ENCODE measurements at regions not wholly inside any gene's neighbourhood (a gene's known extent, or its start where the extent isn't known, plus 50 kb on each side); places are given as distances from the start of the nearest gene placed in this dataset.

GRCh38 chr18:45342653-45343052, 272.6 kb upstream of the SLC14A2 start:
- Histone ChIP-seq H2BK120ac (ENCODE audit: low read depth, low read length) (no peak overlapping the region), H2BK20ac (ENCODE audit: low read depth, low read length) (no peak overlapping the region), H4K8ac (ENCODE audit: low read depth in 2 of 2, low read length in 2 of 2) (no peak overlapping the region), H4K20me1 (ENCODE audit: insufficient read depth, low read length) (no peaks in the 10 kb centered on the region), H3K27ac (ENCODE audit: insufficient read depth, low read length) (no peak overlapping the region), H3K9me1 (ENCODE audit: insufficient read depth, low read length) (no peaks in the 10 kb centered on the region), H2AFZ (replicated peaks; ENCODE audit: low read length, poor library complexity) (no peak overlapping the region), H4K5ac (ENCODE audit: low read depth, low read length) (no peak overlapping the region), H2BK15ac (ENCODE audit: low read depth, low read length) (no peak overlapping the region), H3K27me3 (ENCODE audit: control insufficient read depth, insufficient read depth, low read length) (peaks cover 4% of the 10 kb centered on the region), H2AK9ac (replicated peaks; ENCODE audit: low read depth, low read length, poor library complexity) (no peak overlapping the region), H3K4me3 (ENCODE audit: insufficient read depth, low read depth, low read length) (no peak overlapping the region), H3K9me3 (ENCODE audit: control insufficient read depth, insufficient read depth, low read length) (no peaks in the 10 kb centered on the region), H3K56ac (ENCODE audit: extremely low read depth, insufficient read depth, low read length) (no peak overlapping the region), H4K91ac (ENCODE audit: insufficient read depth, low read depth, low read length) (no peak overlapping the region), H3K79me1 (ENCODE audit: low read depth in 1 of 2, low read length in 2 of 2) (no peaks in the 10 kb centered on the region), H3K14ac (replicated peaks; ENCODE audit: low read depth, low read length) (no peak overlapping the region), H3K23ac (ENCODE audit: low read depth, low read length) (no peak overlapping the region), H3K18ac (ENCODE audit: low read depth, low read length) (no peak overlapping the region), H3K4me1 (ENCODE audit: control insufficient read depth, insufficient read depth, low read length) (no peaks in the 10 kb centered on the region), H3K36me3 (ENCODE audit: control insufficient read depth, insufficient read depth, low read length) (no peaks in the 10 kb centered on the region), H3K4me2 (ENCODE audit: low read depth, low read length) (no peak overlapping the region), H3K9ac (ENCODE audit: low read depth, low read length) (no peak overlapping the region), H2BK5ac (ENCODE audit: low read depth, low read length, poor library complexity, severe bottlenecking) (no peak overlapping the region), H2AK5ac (ENCODE audit: low read depth, low read length) (no peak overlapping the region), H3K4ac (ENCODE audit: low read depth, low read length) (no peak overlapping the region)
- TF ChIP-seq RCOR1 (IDR thresholded peaks at IDR 0.05; ENCODE audit: insufficient replicate concordance, low read length) (no peak), ELK1 (IDR thresholded peaks at IDR 0.05; ENCODE audit: borderline replicate concordance, low read depth, low read length) (no peak), BHLHE40 (IDR thresholded peaks at IDR 0.05; ENCODE audit: low read depth, low read length) (no peak), USF2 (IDR thresholded peaks at IDR 0.05; ENCODE audit: low read depth, low read length) (no peak)
- in situ Hi-C loops (cut with MboI; ENCODE audit: low sequenced_read_pairs) = no loop called here
- dilution Hi-C loops (cut with HindIII; ENCODE audit: low sequenced_read_pairs, unreplicated experiment) = no loop called here
- BruUV-seq (replicated peaks) = no TSS peak
- ATAC-seq (ENCODE audit: low read depth) (no peak), DNase-seq (no peak)
- intact Hi-C loops (cut with micrococcal nuclease) = no loop called here
- ChIA-PET CTCF (interaction anchor here (0.6 to 1.0 kb wide), 3 partner anchors 26 to 1478 kb away, joined by 3 to 4 read pairs (median 3); no protein-coding TSS in a partner anchor), POLR2A (ENCODE audit: unreplicated experiment) (no interaction called here)
- WGBS, 2 experiments (ENCODE audit: extremely low coverage in 2 of 2, insufficient read length in 1 of 2) = no CpG with 5 or more reads among the region's 3 CpGs

Data from IMR-90 (cell line).